Coronary artery (tissue), 2 donors: ENCODE measurements at regions not wholly inside any gene's neighbourhood (a gene's known extent, or its start where the extent isn't known, plus 50 kb on each side); places are given as distances from the start of the nearest gene placed in this dataset.

Source experiments
- DNase-seq: peaks from one replicate; pipeline ENCODE4 v3.0.0-alpha.2; 2017; ENCODE audit warnings: low spot score
- H3K27ac ChIP-seq, 2 donors: fragments of 200-600 bp; sonication (generic); one replicate each; pipeline ENCODE4 v1.5.1; 2016 to 2019
- H3K4me3 ChIP-seq: fragments of 200-600 bp; sonication (generic); 2 replicates; pipeline ENCODE4 v1.5.1; 2016; ENCODE audit warnings: mild to moderate bottlenecking, moderate library complexity
- CTCF ChIP-seq: fragments of 200-600 bp; sonication (generic); IDR thresholded peaks from one replicate; pipeline ENCODE4 v1.5.1; 2019; ENCODE audit warnings: antibody characterized with exemption

- no peak for TF ChIP-seq CTCF
- no peak for DNase-seq
- no peak overlapping the region for H3K27ac ChIP-seq
- H3K4me3 ChIP-seq: no peak overlapping the region
Measured at GRCh38 chr12:132416121-132416673, 73.8 kb upstream of the FBRSL1 start.

- no peak for TF ChIP-seq CTCF
- Histone ChIP-seq H3K4me3 (no peak overlapping the region), H3K27ac (no peak overlapping the region)
- no peak for DNase-seq
Measured at GRCh38 chr12:132415327-132416120, 74.4 kb upstream of the FBRSL1 start.

DNA sequence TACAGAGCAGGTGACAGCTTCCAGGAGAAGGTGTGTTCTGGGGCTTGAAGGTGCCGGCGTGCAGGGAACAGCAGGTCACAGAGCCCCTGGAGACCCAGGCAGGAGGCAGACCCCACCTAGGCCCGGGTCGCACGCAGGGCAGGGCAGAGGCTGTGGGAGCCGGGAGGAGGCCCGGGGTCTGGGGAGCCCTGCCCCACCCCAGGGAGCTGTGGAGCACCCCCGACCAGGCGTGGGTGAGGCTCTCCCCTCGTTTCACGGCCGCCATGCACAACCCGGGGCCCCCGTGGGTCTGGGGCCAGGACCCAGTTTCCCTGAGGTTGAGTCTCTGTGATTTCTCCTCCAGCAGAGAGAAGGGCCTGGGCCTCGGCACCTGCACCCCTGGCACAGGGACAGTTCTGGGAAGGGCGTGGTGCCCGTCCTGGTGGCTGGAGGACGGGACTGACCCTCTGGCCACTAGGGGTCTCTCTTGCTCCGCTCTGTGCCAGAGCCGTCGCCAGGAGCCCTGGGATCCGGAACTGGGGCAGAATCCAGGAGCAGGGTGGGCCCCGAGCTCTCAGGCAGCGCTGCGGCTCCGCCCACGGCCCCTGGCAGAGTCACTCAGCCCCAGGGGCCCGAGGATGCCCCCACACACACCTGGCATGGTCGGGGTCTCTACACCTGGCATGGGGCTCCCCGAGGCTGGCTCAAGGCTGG lies 75.2 kb upstream of the FBRSL1 start:
- peak; percentile 88 for TF ChIP-seq CTCF
- H3K27ac ChIP-seq: no peak overlapping the region
- H3K4me3 ChIP-seq: no peak overlapping the region
- DNase-seq: no peak

- H3K4me3 ChIP-seq: no peak overlapping the region
- TF ChIP-seq CTCF: no peak
- no peak for DNase-seq
- no peak overlapping the region for H3K27ac ChIP-seq
Measured at GRCh38 chr12:132413931-132414588, 75.9 kb upstream of the FBRSL1 start.

GRCh38 chr12:132411457-132411856 lies 78.5 kb upstream of the FBRSL1 start:
- DNase-seq: no peak

DNA sequence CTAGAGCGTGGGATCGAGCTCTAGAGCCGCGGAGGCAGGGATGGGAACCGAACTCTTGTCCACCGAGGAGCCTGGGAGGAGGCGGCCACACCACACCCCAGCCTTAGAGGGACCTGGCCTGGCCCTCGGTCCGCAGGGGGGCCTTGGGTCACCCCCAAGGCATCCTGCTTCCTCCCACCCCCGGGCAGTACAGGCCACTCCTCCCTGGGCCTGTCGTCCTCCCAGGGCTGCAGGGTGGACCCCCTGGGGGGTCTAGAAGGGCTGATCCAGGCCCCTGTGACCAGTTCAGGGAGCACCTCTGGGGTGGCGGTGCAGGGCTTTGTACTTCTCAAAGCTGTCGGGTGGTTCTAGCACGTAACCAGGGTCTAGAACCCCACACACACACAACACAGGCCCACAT lies 79.1 kb upstream of the FBRSL1 start:
- no peak overlapping the region for H3K4me3 ChIP-seq
- DNase-seq: no peak
- no peak for TF ChIP-seq CTCF
- H3K27ac ChIP-seq: no peak overlapping the region

More at GRCh38 chr12:132411457-132411856, 78.5 kb upstream of the FBRSL1 start:
- TF ChIP-seq CTCF: no peak
- Histone ChIP-seq H3K4me3 (no peak overlapping the region), H3K27ac (no peak overlapping the region)
